IMR-90 (cell line): ENCODE measurements at regions not wholly inside any gene's neighbourhood (a gene's known extent, or its start where the extent isn't known, plus 50 kb on each side); places are given as distances from the start of the nearest gene placed in this dataset.

Experiments used
- ATAC-seq: fragments of 200-7000 bp; cut with Tn5 transposase; 2 replicates; pipeline ENCODE4 v1.9.1; 2020; ENCODE audit warnings: low read depth, mild to moderate bottlenecking, moderate library complexity
- BruUV-seq: library from RNA; stranded (reverse); fragments of 400-500 nt; replicated peaks from 2 replicates; lab custom pipeline; 2021; lab: Mats Ljungman, UMichigan
- CTCF ChIA-PET: fragments of 300-600 bp; formaldehyde crosslinking; extraction: SDS; loops from one replicate; lab custom pipeline; 2021; ENCODE audit warnings: antibody characterized with exemption; lab: Yijun Ruan, JAX
- POLR2A ChIA-PET: fragments of 300-600 bp; sonication (Branson Sonifier 250); formaldehyde crosslinking; loops from one replicate; lab custom pipeline; 2022; ENCODE audit warnings: antibody characterized with exemption; ENCODE audit not compliant: unreplicated experiment; lab: Charles Lee
- DNase-seq: peaks from one replicate; pipeline ENCODE4 v3.0.0; 2013
- H2AFZ ChIP-seq: replicated peaks from 2 replicates; pipeline ENCODE3; 2013; ENCODE audit warnings: low read length, mild to moderate bottlenecking; ENCODE audit not compliant: poor library complexity
- H2AK5ac ChIP-seq: 2 replicates; pipeline ENCODE4 v1.6.1; 2013; ENCODE audit warnings: low read depth, low read length, inconsistent platforms
- H2AK9ac ChIP-seq: replicated peaks from 2 replicates; pipeline ENCODE3; 2013; ENCODE audit warnings: mild to moderate bottlenecking, low read depth, low read length, moderate library complexity; ENCODE audit not compliant: poor library complexity
- H2BK120ac ChIP-seq: 2 replicates; pipeline ENCODE4 v1.6.1; 2013; ENCODE audit warnings: low read depth, low read length, inconsistent platforms
- H2BK15ac ChIP-seq: 3 replicates; pipeline ENCODE4 v1.6.1; 2013; ENCODE audit warnings: low read depth, low read length, inconsistent platforms
- H2BK20ac ChIP-seq: 2 replicates; pipeline ENCODE4 v1.6.1; 2013; ENCODE audit warnings: low read depth, mild to moderate bottlenecking, inconsistent platforms, low read length, moderate library complexity
- H2BK5ac ChIP-seq: 2 replicates; pipeline ENCODE4 v1.6.1; 2013; ENCODE audit warnings: mild to moderate bottlenecking, low read depth, low read length, inconsistent platforms; ENCODE audit not compliant: poor library complexity, severe bottlenecking
- H3K14ac ChIP-seq: replicated peaks from 2 replicates; pipeline ENCODE4 v1.6.1; 2013; ENCODE audit warnings: low read depth, low read length, inconsistent platforms
- H3K18ac ChIP-seq: 2 replicates; pipeline ENCODE4 v1.6.1; 2013; ENCODE audit warnings: low read depth, low read length, control low read depth
- H3K23ac ChIP-seq: 2 replicates; pipeline ENCODE4 v1.6.1; 2013; ENCODE audit warnings: low read depth, low read length, inconsistent platforms
- H3K27ac ChIP-seq: 2 replicates; pipeline ENCODE4 v1.5.1; 2013; ENCODE audit warnings: mild to moderate bottlenecking, control low read depth, low read length; ENCODE audit not compliant: insufficient read depth
- H3K27me3 ChIP-seq: 2 replicates; pipeline ENCODE4 v1.6.1; 2013; ENCODE audit warnings: low read length; ENCODE audit not compliant: control insufficient read depth, insufficient read depth
- H3K36me3 ChIP-seq: 2 replicates; pipeline ENCODE4 v1.6.1; 2013; ENCODE audit warnings: low read length, mixed read lengths; ENCODE audit not compliant: control insufficient read depth, insufficient read depth
- H3K4ac ChIP-seq: 2 replicates; pipeline ENCODE4 v1.6.1; 2013; ENCODE audit warnings: low read depth, low read length, inconsistent platforms
- H3K4me1 ChIP-seq: 2 replicates; pipeline ENCODE4 v1.6.1; 2013; ENCODE audit warnings: low read length, mixed read lengths; ENCODE audit not compliant: control insufficient read depth, insufficient read depth
- H3K4me2 ChIP-seq: 2 replicates; pipeline ENCODE4 v1.6.1; 2013; ENCODE audit warnings: low read depth, mild to moderate bottlenecking, control low read depth, low read length, moderate library complexity
- H3K4me3 ChIP-seq: 2 replicates; pipeline ENCODE4 v1.5.1; 2013; ENCODE audit warnings: low read depth, mild to moderate bottlenecking, control low read depth, low read length, moderate library complexity; ENCODE audit not compliant: insufficient read depth
- H3K56ac ChIP-seq: 2 replicates; pipeline ENCODE4 v1.6.1; 2013; ENCODE audit warnings: low read length, inconsistent platforms; ENCODE audit not compliant: insufficient read depth; ENCODE audit errors: extremely low read depth
- H3K79me1 ChIP-seq, 2 experiments: 2 replicates each; pipeline ENCODE4 v1.6.1; 2013; ENCODE audit warnings: low read length in 2 of 2, inconsistent platforms in 1 of 2, low read depth in 1 of 2
- H3K9ac ChIP-seq: 2 replicates; pipeline ENCODE4 v1.6.1; 2013; ENCODE audit warnings: low read depth, low read length, control low read depth
- H3K9me1 ChIP-seq: 2 replicates; pipeline ENCODE4 v1.6.1; 2013; ENCODE audit warnings: low read length, inconsistent platforms; ENCODE audit not compliant: insufficient read depth
- H3K9me3 ChIP-seq: 2 replicates; pipeline ENCODE4 v1.6.1; 2013; ENCODE audit warnings: low read length; ENCODE audit not compliant: control insufficient read depth, insufficient read depth
- H4K20me1 ChIP-seq: 2 replicates; pipeline ENCODE4 v1.6.1; 2013; ENCODE audit warnings: low read length, inconsistent platforms; ENCODE audit not compliant: insufficient read depth
- H4K5ac ChIP-seq: 2 replicates; pipeline ENCODE4 v1.6.1; 2013; ENCODE audit warnings: mild to moderate bottlenecking, low read depth, low read length, control low read depth
- H4K8ac ChIP-seq, 2 experiments: 2 replicates each; pipeline ENCODE4 v1.6.1; 2013; ENCODE audit warnings: low read depth in 2 of 2, low read length in 2 of 2, control low read depth in 1 of 2, inconsistent platforms in 1 of 2
- H4K91ac ChIP-seq: 2 replicates; pipeline ENCODE4 v1.6.1; 2013; ENCODE audit warnings: low read depth, low read length, inconsistent platforms; ENCODE audit not compliant: insufficient read depth
- CHD1 ChIP-seq: IDR thresholded peaks from 2 replicates; pipeline ENCODE4 v1.6.1; 2012; ENCODE audit warnings: low read depth, low read length, improper control_type of control experiment
- MAZ ChIP-seq: IDR thresholded peaks from 2 replicates; pipeline ENCODE4 v1.6.1; 2012; ENCODE audit warnings: low read depth, mild to moderate bottlenecking, low read length, improper control_type of control experiment, moderate library complexity, borderline replicate concordance
- NFE2L2 ChIP-seq: fragments of 150-350 bp; IDR thresholded peaks from 2 replicates; pipeline ENCODE4 v1.6.1; 2016; ENCODE audit warnings: low read depth, mild to moderate bottlenecking, low read length
- POLR2A ChIP-seq: IDR thresholded peaks from 2 replicates; pipeline ENCODE4 v1.6.1; 2012; ENCODE audit warnings: mild to moderate bottlenecking, low read depth, low read length
- RCOR1 ChIP-seq: IDR thresholded peaks from 2 replicates; pipeline ENCODE4 v1.6.1; 2012; ENCODE audit warnings: mild to moderate bottlenecking, low read length, improper control_type of control experiment; ENCODE audit not compliant: insufficient replicate concordance
- SMC3 ChIP-seq: fragments of 150-350 bp; IDR thresholded peaks from 2 replicates; pipeline ENCODE4 v1.6.1; 2016; ENCODE audit warnings: low read depth, mild to moderate bottlenecking, antibody characterized with exemption, low read length, moderate library complexity
- WGBS, 2 experiments: methylation state at CpG; one replicate each; pipeline versions ENCODE4 v1.1.5 to v1.1.7; 2013; ENCODE audit warnings: missing lambda C conversion rate in 2 of 2; ENCODE audit not compliant: insufficient read length in 1 of 2; ENCODE audit errors: extremely low coverage in 2 of 2; 5-methylcytosine and 5-hydroxymethylcytosine counted together
- dilution Hi-C: fragments of 300-500 bp; cut with HindIII; formaldehyde crosslinking; loops from one replicate; pipeline ENCODE4 v1.14.3; 2018; ENCODE audit warnings: low sequenced_read_pairs; ENCODE audit not compliant: unreplicated experiment
- in situ Hi-C: fragments of 300-500 bp; cut with MboI; formaldehyde crosslinking; loops from 3 replicates; pipeline ENCODE4 v1.14.3; 2019; ENCODE audit warnings: low sequenced_read_pairs, inconsistent platforms, mixed read lengths
- intact Hi-C: fragments of 100-400 bp; cut with micrococcal nuclease; formaldehyde crosslinking; loops from 2 replicates; pipeline ENCODE4 v1.10.0; 2022

DNA sequence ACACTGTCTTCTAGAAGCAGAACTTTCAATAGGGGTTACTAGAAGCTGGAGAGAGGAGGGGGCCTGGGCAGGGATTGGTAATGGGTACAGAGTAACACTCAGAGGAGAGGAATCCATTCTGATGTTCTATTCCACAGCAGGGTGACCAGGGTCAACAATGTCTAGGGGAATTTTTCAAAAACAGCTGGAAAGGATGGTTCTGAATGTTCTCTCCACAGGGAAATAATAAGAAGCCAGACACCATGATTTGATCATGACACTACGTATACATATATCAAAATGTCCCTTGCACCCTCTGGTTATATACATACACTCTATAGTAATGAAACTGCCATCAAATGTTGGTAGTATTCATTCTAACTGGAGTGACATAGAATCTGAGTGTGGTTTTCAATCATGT lies 111.2 kb upstream of the TOP3B start:
- Histone ChIP-seq H3K4me3 (no peak overlapping the region), H3K4ac (no peak overlapping the region), H3K9me1 (peaks cover 8% of the 10 kb centered on the region; the same call in 1 of the 2 replicates), H3K9me3 (peaks cover 12% of the 10 kb centered on the region), H2BK120ac (0 out of 2 replicates have a peak overlapping the region, but pooled peaks have one; percentile 66), H3K23ac (no peak overlapping the region), H4K5ac (0 out of 2 replicates have a peak overlapping the region, but pooled peaks have one; percentile 30), H3K36me3 (no peaks in the 10 kb centered on the region), H2BK20ac (peak overlapping the region; percentile 66; the same call in 1 of the 2 replicates), H3K18ac (peak overlapping the region; percentile 92), H2AK9ac (no peak overlapping the region), H2BK5ac (no peak overlapping the region), H3K79me1 (no peaks in the 10 kb centered on the region), H2AK5ac (no peak overlapping the region), H4K8ac (no peak overlapping the region), H3K14ac (peak overlapping the region; percentile 35; the same call in 1 of the 2 replicates), H3K27me3 (peaks cover 3% of the 10 kb centered on the region; the same call in 1 of the 2 replicates), H4K20me1 (no peaks in the 10 kb centered on the region), H3K4me1 (peaks cover 16% of the 10 kb centered on the region), H3K4me2 (no peak overlapping the region), H3K27ac (no peak overlapping the region), H3K56ac (no peak overlapping the region), H2BK15ac (peak overlapping the region; percentile 82; the same call in 2 of the 3 replicates), H3K9ac (no peak overlapping the region), H4K91ac (0 out of 2 replicates have a peak overlapping the region, but pooled peaks have one; percentile 34), H2AFZ (no peak overlapping the region)
- WGBS, 2 experiments: no CpG with 5 or more reads among the region's 1 CpG
- BruUV-seq: no TSS peak
- intact Hi-C loops (no loop called here), in situ Hi-C loops (no loop called here), dilution Hi-C loops (no loop called here)
- CTCF ChIA-PET: interaction anchor here (1.6 kb wide), 1 partner anchor 33 kb away, joined by 4 read pairs; no protein-coding TSS in a partner anchor
- POLR2A ChIA-PET: no interaction called here
- DNase-seq: peak; percentile 25
- ATAC-seq: peak; percentile 9; the same call in 1 of the 2 replicates
- TF ChIP-seq CHD1: no peak
- no peak for TF ChIP-seq RCOR1
- TF ChIP-seq NFE2L2: no peak
- TF ChIP-seq SMC3: no peak
- TF ChIP-seq POLR2A: no peak
- TF ChIP-seq MAZ: no peak
